HFFc6 (cell line): ENCODE measurements at regions not wholly inside any gene's neighbourhood (a gene's known extent, or its start where the extent isn't known, plus 50 kb on each side); places are given as distances from the start of the nearest gene placed in this dataset.

Experiments used
- DNase-seq: peaks from one replicate; pipeline ENCODE4 v3.0.0-alpha.2; 2018
- H3K27ac Mint-ChIP-seq: 2 replicates; pipeline ENCODE4 v1.8.0; 2020; ENCODE audit warnings: mild to moderate bottlenecking, mixed read lengths
- H3K27me3 Mint-ChIP-seq: 2 replicates; pipeline ENCODE4 v1.8.0; 2021; ENCODE audit warnings: mild to moderate bottlenecking, moderate library complexity, mixed read lengths; ENCODE audit not compliant: insufficient read depth
- H3K36me3 Mint-ChIP-seq: 2 replicates; pipeline ENCODE4 v1.8.0; 2021; ENCODE audit warnings: low read depth, mixed read lengths
- H3K4me1 Mint-ChIP-seq: 2 replicates; pipeline ENCODE4 v1.8.0; 2020; ENCODE audit warnings: low read depth, mixed read lengths
- H3K4me3 Mint-ChIP-seq: 2 replicates; pipeline ENCODE4 v1.8.0; 2020; ENCODE audit warnings: mild to moderate bottlenecking, moderate library complexity, mixed read lengths
- H3K9me3 Mint-ChIP-seq: 2 replicates; pipeline ENCODE4 v1.8.0; 2020; ENCODE audit warnings: mild to moderate bottlenecking, mixed read lengths
- TF ChIP-seq, protein P1 (sequence below): fragments of 200-600 bp; sonication (generic); IDR thresholded peaks from 2 replicates; pipeline ENCODE4 v1.5.0; 2021; ENCODE audit warnings: antibody characterized with exemption, mild to moderate bottlenecking

- Mint-ChIP-seq H3K4me1 (no peaks in the 10 kb centered on the region), H3K36me3 (peaks cover 4% of the 10 kb centered on the region; the same call in 1 of the 2 replicates)
- TF ChIP-seq, protein P1, sequence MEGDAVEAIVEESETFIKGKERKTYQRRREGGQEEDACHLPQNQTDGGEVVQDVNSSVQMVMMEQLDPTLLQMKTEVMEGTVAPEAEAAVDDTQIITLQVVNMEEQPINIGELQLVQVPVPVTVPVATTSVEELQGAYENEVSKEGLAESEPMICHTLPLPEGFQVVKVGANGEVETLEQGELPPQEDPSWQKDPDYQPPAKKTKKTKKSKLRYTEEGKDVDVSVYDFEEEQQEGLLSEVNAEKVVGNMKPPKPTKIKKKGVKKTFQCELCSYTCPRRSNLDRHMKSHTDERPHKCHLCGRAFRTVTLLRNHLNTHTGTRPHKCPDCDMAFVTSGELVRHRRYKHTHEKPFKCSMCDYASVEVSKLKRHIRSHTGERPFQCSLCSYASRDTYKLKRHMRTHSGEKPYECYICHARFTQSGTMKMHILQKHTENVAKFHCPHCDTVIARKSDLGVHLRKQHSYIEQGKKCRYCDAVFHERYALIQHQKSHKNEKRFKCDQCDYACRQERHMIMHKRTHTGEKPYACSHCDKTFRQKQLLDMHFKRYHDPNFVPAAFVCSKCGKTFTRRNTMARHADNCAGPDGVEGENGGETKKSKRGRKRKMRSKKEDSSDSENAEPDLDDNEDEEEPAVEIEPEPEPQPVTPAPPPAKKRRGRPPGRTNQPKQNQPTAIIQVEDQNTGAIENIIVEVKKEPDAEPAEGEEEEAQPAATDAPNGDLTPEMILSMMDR, result no peak
Observed at GRCh38 chr6:91788501-91788900, 1201.6 kb upstream of the MAP3K7 start.

DNA sequence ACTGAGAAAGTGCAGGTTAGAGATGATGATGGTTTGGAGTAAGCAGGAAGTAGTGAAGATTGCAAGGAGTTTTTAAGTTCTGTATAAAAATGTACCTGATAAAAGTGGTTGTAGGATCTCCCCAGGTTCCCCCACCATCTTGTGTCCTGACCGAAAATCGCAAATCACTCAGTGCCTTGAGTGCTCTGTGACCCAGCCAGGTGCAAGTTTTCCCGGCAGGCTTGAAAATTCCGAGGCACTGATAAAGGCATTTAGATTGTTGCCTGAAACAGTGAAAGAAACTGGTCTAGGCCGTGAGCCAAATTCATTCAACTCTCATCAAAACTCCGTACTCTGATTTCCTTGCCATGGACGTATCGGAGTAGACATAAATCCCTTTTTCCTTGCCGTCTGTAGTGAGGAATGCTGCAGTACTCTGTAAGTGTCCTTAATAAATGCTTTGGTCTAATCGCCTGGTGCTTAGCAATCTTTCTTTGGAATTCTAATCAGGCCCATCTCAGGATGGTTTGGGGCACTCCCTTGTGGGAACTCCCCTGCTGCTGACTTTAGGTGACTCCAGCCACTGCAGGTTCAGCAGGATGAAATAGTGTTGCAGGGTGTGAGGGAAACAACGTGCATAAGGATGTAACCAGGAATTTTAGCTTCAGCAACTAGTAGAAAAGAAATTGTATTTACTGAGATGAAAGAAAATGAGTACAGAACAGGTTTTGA is 1199.8 kb upstream of the MAP3K7 start:
- no peak for DNase-seq
- TF ChIP-seq, protein P1, result no peak

More at GRCh38 chr6:91788501-91788900, 1201.6 kb upstream of the MAP3K7 start:
- Mint-ChIP-seq H3K27me3 (peaks cover 2% of the 10 kb centered on the region; the same call in 1 of the 2 replicates), H3K27ac (no peak overlapping the region), H3K9me3 (peaks cover 29% of the 10 kb centered on the region), H3K4me3 (no peak overlapping the region)
- no peak for DNase-seq

DNA sequence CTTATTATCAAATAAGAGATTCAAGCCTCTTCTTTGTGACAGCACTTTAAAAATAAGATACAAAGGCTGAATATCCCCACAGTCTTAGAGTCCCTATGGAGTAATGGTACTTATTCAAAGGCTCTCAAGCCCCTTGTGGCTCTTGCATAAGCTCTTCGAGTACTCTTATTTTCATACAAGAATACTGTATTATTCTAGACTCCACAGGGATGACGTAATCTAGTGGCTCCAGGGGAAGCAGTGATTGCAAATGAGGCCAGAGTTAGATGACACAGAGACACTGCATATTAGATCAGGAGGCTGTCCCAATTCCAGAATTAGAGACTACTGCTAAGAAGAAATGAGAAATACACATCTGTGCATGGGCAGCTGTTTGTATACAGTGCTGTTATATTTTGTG is 1195.9 kb upstream of the MAP3K7 start:
- Mint-ChIP-seq H3K4me1 (no peaks in the 10 kb centered on the region), H3K27me3 (peaks cover 2% of the 10 kb centered on the region; the same call in 1 of the 2 replicates)
- no peak for DNase-seq

More for the DNA sequence above, 1199.8 kb upstream of the MAP3K7 start:
- no peak overlapping the region for H3K4me3 Mint-ChIP-seq
- H3K9me3 Mint-ChIP-seq, result peaks cover 27% of the 10 kb centered on the region
- H3K36me3 Mint-ChIP-seq, result peaks cover 4% of the 10 kb centered on the region; the same call in 1 of the 2 replicates
- no peak overlapping the region for H3K27ac Mint-ChIP-seq
- peaks cover 2% of the 10 kb centered on the region; the same call in 1 of the 2 replicates for H3K27me3 Mint-ChIP-seq
- no peaks in the 10 kb centered on the region for H3K4me1 Mint-ChIP-seq

GRCh38 chr6:91781946-91782345 is 1195.1 kb upstream of the MAP3K7 start:
- Mint-ChIP-seq H3K4me1 (no peaks in the 10 kb centered on the region), H3K36me3 (peaks cover 4% of the 10 kb centered on the region; the same call in 1 of the 2 replicates), H3K9me3 (peaks cover 50% of the 10 kb centered on the region), H3K27ac (no peak overlapping the region), H3K27me3 (peaks cover 2% of the 10 kb centered on the region; the same call in 1 of the 2 replicates), H3K4me3 (no peak overlapping the region)
- DNase-seq, result no peak
- TF ChIP-seq, protein P1, result no peak

More for the DNA sequence above, 1195.9 kb upstream of the MAP3K7 start:
- peaks cover 46% of the 10 kb centered on the region for H3K9me3 Mint-ChIP-seq
- H3K27ac Mint-ChIP-seq, result no peak overlapping the region
- no peak overlapping the region for H3K4me3 Mint-ChIP-seq
- TF ChIP-seq, protein P1, result no peak
- peaks cover 4% of the 10 kb centered on the region; the same call in 1 of the 2 replicates for H3K36me3 Mint-ChIP-seq

GRCh38 chr6:91780270-91780669 is 1193.4 kb upstream of the MAP3K7 start:
- Mint-ChIP-seq H3K4me3 (no peak overlapping the region), H3K9me3 (peaks cover 54% of the 10 kb centered on the region), H3K4me1 (no peaks in the 10 kb centered on the region), H3K27me3 (no peaks in the 10 kb centered on the region), H3K27ac (no peak overlapping the region), H3K36me3 (no peaks in the 10 kb centered on the region)
- DNase-seq, result no peak
- TF ChIP-seq, protein P1, result no peak
